ENCODE measurements at regions not wholly inside any gene's neighbourhood (a gene's known extent, or its start where the extent isn't known, plus 50 kb on each side); places are given as distances from the start of the nearest gene placed in this dataset.

DNA sequence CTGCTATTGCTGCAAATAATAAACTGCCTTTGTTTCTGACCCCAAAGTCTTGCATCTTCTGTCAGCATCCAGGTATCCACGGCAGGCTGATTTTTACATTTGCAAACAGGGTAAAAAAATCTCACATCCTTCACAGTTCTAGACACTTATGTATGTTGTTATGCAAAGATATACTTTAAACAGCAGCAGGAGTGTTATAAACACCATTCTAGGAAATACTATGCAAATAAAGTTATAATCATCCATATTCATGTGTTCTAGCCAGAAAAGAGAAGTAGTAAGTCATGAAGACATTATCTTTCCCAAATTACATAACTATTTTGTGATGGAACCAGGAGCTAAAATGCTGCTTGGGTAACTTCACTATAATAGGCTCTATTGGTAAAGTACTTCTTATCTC, 534.2 kb downstream of the LTN1 start:
- DNase-seq (ENCODE audit: low spot score) = no peak

DNA sequence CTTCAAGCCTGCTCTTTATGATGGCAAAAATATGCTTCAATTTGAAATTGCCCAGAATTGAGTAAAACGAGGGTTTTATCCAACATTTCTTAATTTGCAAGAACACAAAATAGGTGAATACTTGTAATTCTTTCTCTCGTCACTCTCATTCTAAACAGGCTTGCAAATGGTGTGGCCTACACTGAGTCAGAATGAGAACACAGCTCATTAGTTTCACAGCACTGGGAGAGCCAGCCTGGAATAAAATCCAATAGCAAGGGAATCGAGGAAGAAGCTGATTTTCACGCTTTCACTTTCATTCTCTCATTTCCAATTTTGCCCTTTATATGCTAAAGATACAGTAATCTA, 537.5 kb downstream of the LTN1 start:
- DNase-seq (ENCODE audit: low spot score) = no peak

DNA sequence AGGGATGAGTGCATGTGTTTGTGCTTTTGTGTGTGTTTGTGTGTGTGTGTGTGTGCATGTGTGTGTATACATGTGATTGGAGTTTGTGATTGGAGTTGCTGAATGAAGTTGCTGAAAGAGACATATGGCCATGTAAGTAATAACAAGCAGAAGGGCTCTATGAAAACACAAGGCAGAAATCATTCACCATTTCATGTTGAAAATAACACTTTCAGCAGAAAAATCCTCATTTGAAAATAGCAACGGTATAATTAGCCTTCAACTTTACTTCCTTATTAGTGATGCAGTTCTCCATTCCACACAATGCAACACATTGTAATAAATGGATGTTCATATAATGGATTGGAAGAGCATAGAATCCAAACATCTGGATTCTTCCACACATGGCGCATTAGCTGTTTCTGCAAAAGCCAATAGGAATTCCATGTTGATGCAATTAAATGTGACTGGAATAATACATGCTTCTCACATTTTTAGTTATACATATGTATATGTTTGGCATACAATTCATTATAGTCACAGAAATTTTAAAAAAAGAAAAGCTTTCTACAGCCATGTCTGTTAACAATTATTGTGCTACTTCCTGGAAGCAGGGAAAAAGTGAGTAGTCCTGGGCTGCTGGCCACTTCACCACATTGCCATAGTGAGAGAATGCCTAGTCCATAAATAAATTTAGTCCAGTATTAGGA, 538.0 kb downstream of the LTN1 start:
- DNase-seq (ENCODE audit: low spot score) = no peak

DNA sequence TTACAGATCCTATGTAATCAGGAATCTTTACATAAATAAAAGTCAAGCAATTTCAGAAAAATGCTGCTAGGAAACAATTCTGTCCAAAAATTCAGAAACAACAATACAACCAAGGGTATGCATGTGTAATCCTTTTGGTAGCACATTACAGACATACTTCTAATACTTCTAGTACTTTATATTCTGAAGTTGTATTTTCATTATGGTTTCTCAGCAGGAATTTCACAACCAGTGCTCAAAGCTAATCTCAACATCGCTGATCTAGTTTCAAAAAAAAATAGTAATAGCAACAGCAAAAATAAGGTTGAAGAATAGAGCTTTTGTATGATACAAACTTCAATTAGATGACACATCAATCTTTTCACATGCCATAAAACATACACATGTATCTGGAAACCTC, 545.2 kb downstream of the LTN1 start:
- no peak for DNase-seq (ENCODE audit: low spot score)

DNA sequence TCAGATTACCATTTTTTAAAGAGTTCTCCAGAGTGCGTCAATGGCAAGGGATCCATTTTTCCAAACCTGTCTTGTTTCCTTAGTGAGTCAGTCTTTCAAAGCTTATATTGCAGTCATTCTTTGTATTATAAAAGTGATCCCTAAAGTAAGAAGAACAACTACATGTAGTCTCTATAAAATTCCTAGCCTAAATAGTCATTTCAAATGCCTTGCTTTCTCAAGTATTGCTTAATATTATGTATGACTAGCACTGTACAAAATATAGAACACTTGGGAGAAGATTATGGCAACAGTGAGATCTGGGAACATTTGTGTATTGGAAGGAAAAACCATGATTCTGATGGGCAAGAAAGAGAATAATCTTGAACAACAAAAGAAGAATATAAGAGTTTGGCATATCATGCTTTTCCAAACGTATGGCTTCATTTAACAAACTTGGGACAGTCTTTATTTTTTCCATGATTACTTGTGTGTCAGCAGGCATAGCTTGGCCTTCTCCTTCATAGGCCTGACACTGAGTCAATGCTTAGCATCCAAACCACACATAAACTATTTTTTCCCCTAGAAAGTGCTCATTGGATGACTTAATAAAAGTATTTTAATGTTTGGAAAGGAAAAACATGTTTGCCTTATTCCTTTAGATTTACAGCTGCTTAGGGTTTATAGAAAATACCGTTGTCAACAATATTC, 547.4 kb downstream of the LTN1 start:
- no peak for DNase-seq (ENCODE audit: low spot score)

DNA sequence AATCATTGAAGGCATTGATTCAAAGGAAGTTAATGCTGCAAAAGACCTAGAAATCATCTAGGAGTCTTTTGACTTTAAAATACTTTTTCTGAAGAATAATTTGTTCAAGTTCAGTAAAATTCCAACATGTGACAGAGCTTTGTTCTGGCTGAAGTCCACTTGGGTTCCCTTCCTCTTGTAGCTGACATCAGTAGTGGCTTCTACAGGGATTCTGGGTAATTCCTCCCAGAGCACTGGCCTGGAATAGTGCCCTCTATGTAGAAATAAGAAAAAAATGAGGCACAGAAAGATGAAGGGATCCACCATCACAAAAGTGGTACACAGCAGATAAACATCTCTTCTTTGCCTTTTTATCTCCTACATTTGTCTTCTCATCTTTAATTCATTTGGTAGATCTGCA, 548.1 kb downstream of the LTN1 start:
- DNase-seq (ENCODE audit: low spot score) = no peak

DNA sequence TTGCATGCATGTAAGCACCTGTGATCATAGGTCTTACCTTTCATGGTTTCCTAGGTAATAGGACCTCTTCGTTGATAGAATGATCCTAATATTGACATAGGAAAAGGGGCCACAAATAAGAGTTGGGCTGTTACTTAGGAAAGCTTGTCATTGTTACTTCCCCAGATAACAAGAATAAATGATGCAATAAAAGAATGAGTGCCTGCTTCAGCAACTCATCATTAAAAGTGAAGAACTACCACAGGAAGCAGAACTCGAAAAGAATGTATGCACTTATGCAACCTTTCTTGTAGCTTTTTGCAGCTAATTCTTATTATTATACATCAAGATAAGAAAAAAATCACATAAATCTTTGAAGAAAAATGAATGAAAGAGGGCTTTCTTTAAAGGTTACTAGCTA, 548.6 kb downstream of the LTN1 start:
- no peak for DNase-seq (ENCODE audit: low spot score)

DNA sequence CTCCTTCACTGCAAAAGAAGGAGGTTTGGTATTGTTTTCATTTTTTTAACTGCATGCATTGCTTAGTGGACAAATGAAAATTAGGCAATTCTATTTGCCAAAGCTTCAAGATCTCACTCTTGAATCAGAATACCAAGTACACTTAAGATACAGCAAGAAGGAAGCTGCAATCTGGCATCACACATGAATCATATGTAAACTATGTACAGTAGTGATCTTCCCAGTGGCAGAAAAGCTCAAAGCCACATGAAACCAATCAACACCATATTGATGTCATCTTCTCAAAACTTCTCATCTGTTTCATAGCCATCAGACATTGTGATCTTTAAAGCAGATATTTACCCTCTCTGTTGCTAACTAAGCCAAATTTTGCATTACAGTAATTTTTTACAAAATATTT, 550.1 kb downstream of the LTN1 start:
- DNase-seq (ENCODE audit: low spot score) = peak; percentile 19

DNA sequence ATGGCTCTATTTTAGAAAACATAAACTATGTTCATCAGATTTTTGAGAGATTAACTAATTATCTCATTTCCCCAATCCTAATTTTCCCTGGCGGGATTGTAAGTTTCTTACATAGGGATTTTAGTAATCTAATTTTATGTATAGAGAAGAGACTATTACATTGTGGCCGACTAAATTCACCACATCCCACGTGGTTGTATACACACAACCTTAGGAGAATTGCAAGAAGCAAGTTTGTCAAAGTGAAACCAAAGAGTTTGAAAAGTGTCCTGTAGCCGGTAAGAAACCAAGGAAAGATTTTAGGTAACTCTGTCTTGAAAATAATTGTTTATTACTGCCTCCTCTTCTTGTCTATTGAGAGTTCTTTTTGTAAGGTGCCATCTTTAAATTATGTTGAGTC, 550.6 kb downstream of the LTN1 start:
- no peak for DNase-seq (ENCODE audit: low spot score)

DNA sequence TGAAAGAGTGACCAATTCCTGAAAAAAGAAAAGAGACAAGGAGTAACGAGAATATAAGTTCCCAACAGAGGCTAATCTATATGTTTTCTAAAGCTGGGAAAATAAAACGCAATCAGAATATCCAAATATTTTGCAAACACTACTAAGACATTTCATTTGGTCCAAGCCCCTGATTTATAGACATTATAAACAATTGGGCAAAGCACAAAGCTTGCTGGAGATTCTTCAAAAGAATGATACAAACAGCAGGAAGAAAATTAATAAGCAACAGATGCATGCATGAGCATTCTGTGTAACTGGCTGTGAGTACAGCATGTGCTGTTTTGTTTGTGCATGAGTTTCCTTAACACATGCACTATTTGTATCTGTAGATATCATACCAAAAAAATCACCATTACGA, 552.9 kb downstream of the LTN1 start:
- DNase-seq (ENCODE audit: low spot score) = no peak

DNA sequence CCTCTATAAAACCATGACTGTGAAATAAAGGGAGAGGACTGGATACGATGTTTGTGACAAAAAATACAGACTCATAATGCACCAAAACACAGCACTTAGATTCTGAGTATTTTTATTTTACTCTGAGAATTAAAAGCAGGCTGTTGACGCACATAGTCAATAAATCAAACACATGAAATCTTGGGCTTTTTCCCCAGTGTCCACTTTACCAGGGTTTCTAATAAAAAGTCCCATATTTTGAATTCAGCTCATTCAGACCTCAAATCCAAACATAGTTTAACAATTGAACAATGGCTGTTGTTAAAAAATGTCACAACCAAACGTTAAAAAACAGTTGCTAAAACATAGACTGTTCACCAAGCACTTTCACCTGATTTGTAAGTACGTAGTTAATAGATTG, 553.4 kb downstream of the LTN1 start:
- DNase-seq (ENCODE audit: low spot score) = no peak

DNA sequence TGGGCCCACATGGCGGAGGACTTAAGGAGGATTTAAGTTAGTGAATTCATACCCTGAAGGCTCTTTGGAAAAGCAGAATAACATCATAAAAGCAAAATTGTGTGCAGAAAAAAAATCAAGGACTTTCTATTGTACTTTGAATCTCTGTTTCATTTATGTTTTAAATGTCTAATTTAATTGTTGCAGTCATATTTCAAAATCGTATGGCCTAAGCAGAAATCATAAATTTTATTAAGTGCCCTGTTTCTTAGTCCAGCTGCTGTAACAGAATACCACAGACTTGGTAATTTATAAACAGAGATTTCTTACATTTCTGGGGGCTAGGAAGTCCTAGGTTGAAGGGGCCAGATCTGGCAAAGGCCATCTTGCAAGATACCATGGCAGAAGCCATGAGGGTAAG, 555.6 kb downstream of the LTN1 start:
- DNase-seq (ENCODE audit: low spot score) = no peak

DNA sequence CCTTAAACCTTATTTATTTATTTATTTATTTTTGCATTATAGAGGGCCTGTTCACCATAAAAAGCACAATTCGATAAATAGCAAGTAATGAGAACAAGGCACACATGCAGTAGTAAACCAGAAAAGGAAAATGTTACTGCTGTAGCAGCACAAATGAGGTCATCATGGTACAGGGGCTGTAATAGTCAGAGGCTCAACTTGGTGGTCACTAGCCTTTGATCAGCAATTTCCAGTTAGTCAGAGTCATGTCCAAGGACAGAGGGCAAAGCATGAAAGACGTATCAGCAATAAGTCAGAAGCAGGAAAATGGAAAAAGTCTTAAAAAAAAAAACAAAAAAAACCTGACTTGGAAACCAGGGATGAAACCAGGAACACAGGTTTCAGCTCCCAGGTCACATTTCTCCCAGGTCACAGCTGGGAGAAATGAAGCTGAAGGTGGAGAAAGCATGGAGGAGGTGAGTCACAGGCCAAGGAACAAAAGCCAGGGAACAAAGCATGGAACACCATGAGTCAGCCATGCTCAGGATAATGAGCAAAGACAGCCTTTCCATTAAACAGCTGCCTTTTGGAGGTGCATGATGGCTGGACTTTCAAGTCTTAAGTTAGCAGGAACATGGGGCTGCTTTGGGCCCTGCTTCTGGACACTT, 556.3 kb downstream of the LTN1 start:
- DNase-seq (ENCODE audit: low spot score) = peak; percentile 42

DNA sequence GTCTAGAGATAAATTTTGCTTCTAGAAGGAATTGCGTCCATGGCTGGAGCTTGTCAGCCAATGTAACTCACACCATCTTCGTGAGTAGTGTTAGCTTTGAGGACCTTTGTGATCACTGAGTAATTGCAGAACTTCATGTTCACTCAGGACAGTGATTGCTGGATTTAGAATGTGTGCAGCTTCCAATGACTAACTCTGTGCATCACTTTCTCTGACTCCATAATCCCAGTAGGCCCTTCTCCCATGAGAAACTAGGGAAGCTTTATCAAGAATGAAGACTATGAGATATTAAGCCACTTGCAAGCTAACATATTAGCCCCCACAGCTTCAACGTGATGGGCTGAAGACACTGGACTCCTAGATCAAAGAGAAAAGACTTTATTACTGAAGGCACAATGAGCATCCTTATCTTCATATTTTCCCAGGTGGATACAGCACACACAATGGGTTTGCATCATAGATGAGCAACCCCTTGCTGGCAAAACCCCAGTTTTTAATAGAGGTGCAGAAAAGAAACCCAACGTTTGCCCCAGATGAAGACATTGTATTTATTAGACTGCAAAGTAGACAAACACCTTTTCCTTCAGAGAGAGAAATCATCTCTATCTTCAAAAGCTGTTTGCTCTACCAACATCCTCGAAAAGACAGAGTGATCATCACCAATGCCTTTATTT, 561.0 kb downstream of the LTN1 start:
- no peak for DNase-seq (ENCODE audit: low spot score)

DNA sequence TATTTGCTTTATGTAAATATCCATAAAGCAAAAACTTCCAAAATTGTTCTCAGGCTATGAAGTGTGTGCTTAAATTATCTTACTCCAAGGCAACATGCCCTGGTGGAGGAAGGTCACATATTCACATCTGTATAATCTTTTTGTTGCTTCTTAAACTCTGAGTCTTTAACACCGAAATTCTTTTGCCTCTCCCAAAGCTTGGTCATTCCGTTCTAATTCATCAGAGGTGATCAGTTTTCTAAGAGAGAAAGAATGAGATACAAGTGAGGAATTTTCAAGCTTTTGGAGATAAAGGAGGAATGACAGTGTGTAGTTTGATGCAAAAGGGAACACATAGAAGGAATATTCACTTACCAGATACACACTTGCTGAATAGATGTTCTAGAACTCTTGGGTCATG, 561.7 kb downstream of the LTN1 start:
- DNase-seq (ENCODE audit: low spot score) = no peak

DNA sequence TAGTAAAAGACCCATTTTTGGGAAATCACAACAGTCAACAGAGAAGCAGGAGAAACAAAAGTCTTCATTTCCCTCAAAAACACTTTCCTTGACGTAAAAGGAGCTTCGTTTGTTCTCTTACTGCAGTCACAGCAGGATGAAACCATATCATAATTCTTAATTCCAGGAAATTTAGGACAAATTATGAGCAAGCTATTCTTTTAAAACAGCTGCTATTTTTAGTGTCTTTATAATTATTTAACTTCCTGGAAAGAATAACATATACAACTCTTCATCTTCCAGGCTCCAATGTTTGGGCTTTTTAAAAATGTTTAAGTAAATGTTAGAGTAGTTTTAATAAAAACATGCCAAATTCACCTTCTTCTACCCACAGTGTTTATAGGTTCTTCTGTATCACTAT, 563.5 kb downstream of the LTN1 start:
- no peak for DNase-seq (ENCODE audit: low spot score)

DNA sequence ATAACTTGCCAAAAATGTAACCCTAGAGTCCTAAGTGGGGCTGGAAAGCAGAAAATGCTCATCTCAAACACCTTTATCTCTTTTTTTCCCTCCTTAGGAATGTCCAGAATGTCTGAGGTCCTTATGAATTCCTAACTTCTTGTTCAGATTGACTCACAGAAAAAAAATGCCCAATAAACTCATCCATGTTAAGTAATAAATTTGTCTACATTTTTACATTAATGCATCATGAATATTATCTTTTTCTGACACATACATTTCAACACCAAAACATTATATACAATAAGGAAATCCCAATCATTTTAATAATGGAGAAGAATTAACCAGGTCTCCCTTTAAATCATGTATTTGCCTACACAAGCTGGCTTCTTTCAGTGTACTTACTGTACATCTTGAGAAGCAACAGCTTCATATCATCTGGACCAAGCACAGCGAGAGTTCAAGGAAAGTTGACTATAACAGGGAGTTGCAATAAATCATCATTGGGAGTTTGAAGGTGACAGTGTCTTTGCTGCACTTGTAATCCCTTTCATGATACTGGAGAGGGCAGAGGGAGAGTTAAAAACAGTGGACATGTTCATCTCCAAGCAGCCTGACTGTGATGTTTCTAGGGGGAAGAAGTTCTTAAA, 565.2 kb downstream of the LTN1 start:
- DNase-seq (ENCODE audit: low spot score) = no peak

DNA sequence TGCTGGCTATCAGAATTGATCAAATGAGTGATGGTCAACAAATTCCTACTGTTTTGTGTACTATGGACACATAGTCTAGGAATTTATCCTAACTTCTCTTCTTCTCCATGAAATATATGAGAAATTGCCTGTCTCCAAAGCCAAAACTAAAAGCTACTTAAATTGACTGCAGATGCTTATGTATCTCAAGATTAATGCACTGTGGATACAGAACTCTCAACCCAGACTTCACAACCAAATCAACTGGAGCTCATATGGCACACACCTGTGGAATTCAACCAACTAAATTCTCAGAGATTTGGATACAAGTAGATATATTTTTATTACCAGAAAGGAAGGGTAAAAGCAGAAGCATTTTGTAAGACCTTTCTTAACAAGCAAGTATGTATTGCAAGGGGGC, 566.1 kb downstream of the LTN1 start:
- DNase-seq (ENCODE audit: low spot score) = no peak

DNA sequence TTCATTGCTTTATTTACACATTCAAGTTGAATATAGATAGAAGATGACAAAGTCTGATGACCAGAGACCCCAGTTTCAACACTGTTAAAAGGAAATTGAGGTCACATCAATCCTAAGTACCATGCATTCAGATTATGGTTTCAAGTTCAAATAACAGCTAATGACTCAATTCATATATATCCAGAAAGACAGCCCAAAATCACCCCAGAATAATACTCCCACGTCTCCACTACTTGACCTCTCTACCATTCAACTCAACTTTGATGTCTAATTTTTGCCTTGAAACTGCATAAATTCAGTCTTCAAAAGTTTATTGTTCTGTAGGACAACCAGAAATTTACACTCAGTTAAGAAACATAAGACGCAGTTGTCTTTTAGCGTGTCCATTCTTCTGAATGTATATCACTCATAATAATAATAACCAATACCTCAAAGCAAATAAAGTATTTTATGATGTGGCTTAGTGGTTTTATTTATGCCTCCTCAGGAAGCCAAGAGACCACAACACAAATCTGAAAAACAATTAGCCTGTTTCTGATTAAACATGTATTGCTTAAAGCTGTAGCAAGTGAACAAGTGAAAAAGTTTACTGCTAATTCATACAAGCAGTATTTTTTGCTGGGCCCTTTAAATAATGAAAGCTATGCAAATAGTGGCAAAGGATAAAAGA, 569.0 kb downstream of the LTN1 start:
- DNase-seq (ENCODE audit: low spot score) = no peak

DNA sequence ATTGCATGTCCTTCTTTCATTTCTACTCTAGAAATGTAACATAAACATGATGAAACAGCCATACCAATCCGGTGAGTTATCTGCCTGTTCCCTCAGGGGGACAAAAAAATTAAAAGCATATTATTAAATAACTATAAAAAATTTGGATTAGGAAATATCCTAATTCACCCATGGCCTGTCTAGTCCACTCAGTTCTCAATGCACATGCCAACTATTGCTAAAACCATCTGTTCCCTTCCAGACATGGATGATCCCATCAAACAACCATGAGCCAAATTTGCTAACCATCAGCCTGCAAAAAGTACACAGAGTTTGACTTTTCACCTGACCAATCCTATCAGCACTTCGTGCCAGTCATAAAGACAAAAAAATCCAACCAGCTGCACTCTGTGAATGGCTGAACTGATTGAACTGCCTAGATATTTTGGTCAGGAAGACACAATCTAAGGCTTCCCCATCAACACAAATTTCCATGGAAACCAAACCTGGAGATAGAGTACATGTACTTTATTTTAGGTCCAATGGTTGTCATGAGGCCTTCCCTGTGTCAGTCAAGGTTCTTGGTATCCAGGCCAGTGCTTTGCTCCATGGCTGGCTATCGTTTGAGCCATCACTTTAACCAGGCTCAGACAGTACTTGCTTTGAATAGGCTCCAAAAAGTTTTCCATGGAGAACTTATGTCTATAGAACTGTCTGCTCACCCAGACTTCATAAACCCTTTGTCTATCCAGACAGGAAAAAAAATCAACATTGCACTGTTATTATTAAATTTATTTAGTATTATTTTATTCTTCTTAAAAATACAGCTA, 570.8 kb downstream of the LTN1 start:
- DNase-seq (ENCODE audit: low spot score) = no peak

DNA sequence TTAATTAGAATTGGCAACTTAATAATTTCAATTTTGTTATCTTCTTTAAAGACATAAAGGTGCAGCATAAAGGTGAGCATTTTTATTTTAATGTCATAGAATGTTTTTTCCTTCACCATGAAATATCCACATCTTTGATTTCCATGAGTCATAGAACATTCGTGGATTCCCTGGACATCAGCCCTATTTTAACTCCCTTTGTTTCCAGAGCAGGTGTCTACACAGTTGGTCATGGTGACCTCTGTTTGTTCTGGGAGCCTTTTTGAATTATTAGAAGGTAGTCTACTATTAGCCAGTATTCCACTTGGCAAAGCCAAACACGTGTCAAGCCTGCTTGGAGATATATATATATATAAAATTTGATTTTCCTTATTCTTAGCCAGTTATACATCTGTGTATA, 572.9 kb downstream of the LTN1 start:
- no peak for DNase-seq (ENCODE audit: low spot score)

Measured in RKO (cell line).